Limb (tissue), 2 donors: ENCODE measurements at regions not wholly inside any gene's neighbourhood (a gene's known extent, or its start where the extent isn't known, plus 50 kb on each side); places are given as distances from the start of the nearest gene placed in this dataset.
"Not testable (repeated sequence)": the region's sequence is repeated elsewhere in the genome, so short reads cannot be mapped to it uniquely, and the experiment has no call there.

ENCODE experiments used
- DNase-seq, 2 donors: peaks; one replicate each; pipeline ENCODE4 v3.0.0-alpha.2; 2016; ENCODE audit errors: extremely low spot score in 2 of 2

DNA sequence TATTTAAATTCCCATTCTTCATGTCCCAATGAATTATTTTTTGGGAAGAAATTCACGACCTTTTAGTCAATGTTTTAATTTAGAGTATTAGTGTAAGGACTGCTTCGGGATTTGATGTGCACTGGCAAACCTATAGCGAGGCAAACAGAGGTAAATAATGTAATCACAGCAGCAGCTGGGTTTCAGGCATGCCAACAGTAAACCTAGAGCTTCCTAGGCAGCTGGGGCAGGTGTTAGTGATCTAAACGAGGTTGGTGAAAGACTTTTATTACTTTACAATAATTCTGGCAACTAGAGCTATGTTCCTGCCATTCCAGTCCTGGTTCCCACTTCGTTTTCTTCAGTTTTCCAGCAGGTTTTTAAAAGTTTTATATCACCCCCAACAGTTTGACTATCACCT is 1036.4 kb upstream of the FOXG1 start:
- no peak for DNase-seq

DNA sequence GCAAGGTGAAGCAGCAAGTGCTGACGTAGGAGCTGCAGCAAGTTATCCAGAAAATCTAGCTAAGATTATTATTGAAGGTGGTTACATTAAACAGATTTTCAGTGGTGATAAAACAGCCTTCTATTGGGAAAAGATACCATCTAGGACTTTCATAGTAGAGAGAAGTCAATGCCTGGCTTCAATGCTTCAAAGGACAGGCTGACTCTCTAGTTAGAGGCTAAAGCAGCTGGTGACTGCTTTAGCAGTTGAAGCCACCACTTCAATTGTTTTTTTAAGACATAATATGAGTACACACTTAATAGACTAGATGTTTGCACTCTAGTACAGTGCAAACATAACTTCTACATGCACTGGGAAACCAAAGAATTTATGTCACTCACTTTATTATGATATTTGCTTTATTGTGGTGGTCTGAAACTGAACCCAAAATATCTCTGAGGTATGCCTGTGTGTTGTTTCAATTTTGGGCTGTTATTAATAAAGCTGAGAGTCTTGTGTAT is 1026.9 kb upstream of the FOXG1 start:
- no peak for DNase-seq

DNA sequence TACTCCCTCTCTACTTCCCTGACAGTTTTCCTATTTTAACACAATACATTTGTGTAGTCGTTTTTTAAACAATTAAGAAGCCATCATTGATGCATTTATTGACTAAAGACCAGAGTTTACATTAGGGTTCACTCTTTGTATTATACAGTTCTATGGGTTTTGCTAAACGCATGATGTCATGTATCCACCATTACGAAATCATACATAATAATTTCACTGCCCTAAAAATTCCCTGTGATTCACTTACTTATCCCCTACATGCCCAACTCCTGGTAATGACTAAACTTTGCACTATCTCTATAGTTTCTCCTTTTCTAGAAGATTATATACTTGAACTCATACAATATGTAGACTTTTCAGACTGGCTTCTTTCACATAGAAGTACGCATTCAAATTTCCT is 1016.5 kb upstream of the FOXG1 start:
- DNase-seq, result no peak

DNA sequence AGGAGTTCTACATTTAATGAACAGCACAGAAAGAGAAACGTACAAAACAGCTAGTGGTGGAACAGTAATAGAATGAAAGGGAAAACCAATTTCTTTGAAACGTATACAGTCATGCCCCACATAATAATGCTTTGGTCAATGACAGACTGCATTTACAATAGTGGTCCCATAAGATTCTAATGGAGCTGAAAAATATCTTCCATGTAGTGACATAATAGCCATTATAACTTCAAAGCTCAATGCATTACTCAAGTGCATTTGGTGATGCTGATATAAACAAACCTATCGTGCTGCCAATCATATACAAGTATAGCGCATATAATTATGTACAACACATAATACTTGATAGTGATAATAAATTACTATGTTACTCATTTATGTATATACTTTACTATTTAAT is 1008.9 kb upstream of the FOXG1 start:
- DNase-seq, result not testable (repeated sequence)

DNA sequence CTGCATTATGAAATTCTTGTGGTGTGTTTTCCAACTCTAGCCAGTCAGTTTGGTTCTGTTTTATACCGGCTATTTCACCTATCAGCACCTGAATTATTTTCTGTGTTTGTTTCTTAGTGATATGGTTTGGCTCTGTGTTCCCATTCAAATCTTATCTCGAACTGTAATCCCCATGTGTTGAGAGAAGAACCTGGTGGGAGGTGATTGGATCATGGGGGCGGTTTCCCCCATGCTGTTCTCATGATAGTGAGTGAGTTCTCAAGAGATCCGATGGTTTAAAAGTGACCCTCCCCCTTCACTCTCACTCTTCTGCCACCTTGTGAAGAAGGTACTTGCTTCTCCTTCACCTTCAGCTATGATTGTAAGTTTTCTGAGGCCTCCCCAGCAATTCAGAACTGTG is 1006.2 kb upstream of the FOXG1 start:
- DNase-seq, result not testable (repeated sequence)

DNA sequence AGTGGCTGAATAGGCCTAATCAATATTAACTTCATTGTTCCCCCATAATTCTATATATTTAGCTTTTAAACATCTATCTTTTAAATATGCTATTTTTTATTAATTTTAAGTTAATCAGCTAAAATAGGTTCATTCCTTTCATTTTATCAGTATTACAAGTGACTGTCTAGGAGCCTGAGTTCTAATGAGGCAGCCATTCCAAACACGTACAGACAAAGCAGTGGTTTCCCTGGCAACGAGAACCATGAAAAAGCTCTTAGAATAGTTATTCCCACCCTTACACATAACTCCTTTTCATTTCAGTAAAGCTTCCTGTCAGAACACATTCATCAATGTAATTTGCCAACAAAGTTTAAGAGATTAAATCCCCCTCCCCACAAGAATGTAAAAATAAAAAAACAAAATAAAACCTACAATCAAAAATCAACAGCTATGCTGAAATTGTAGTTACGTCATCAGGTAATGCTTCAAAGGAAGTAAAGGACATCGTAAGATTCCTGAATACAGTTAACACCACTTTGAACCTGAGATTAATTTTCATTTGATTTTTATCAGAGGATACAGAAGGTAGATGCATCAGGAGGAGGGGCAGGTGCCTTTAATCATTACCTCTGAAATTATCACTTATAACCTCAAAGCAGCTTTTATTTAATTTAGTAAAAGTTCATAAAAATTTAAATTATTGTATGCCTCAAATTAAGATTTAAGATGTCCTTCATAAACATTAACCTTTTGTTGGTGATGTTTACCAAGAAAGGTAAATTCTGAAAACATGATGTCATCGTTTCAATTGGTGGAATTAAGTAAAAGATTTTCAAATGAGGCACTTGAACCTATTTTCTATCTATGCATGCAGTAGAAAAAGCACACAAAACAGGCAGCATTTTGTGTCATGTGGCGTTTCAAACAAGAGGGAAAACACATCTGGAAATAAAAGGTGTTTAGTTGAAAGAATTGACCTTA is 967.2 kb upstream of the FOXG1 start:
- not testable (repeated sequence) for DNase-seq

DNA sequence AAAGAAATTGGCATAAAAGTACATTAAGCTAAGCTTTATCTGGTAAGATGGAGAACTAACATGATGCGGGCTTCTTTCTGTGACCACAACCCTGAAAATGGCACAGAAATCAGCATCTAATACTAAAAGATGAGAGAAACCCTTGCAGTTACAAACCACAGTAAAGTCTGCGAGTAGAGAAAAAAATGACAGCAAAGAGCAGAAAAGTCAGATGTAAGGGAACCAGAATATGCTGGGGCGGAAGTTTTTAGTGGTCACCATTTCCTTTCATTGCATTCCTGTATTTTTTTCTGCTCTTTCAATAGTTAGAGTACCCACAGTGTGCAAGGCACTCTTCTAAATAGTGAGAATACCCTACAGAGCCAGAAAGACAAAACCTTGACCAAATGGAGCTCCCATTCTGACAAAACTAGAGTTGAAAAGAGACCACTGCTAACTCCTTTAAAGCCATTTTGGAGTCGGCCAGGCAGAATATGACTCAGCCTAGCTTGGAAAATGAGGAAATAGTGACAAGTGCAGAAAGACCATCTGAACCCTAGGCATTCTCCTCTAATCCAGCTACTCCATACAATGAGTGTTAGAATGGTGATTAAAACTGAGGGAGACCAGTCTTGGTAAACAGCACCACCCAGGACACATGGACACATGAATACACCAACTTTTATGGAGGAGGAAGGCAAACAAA is 948.7 kb upstream of the FOXG1 start:
- DNase-seq, result not testable (repeated sequence)

DNA sequence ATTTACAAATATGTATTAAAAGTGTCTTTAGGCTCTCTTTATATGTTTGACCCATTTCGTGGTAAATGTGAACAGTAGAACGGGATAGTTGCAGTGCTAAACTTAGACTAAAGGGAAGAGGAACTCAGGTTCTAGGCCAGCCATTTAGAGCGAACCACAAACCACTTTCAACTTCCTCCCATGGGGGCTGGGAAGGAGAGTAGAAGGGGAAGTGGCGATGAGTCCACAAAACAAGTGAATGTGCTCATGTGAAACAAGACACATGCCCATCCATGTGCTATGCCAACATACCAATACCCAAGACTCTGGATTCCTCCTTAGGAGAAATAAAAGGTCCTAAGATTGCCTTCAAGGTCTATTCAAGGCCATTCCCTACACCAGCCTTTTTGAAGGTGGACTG is 940.4 kb upstream of the FOXG1 start:
- not testable (repeated sequence) for DNase-seq

DNA sequence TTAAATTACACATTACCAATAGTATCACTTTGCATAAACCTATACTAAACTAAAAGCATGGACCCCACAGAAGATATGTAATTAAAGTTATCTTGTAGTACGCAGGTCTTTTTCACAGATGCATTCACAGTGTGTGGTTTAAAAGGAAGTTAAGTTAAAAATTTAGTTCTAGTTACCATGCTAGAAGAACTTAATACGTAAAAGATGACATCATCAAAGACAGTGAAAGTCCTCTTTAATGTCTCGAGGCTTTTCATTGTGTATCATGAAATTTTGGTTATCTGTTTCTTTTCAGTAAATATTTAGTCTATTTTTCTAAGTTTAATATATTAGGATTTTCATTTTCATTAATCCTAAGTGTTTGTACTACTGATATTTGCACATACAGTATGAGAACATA is 934.6 kb upstream of the FOXG1 start:
- DNase-seq, result not testable (repeated sequence)

DNA sequence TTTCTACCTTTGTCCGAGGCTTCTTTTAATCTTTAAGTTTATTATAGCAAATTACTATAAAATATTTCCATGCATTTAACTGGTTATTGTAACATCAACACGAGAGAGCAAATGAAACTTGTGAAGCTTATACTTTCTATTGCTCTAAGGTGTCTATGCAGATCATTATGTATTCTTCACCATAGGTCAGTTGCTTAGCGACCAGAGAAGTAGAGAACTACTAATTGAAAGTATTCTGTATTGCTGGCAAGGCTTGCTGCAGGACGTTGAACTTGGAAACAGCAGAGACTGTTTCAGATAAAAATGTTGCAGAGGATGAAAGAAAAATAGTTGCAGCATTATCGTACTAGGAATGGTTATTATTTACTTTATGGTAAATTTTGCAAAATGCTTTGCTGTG is 933.6 kb upstream of the FOXG1 start:
- not testable (repeated sequence) for DNase-seq

DNA sequence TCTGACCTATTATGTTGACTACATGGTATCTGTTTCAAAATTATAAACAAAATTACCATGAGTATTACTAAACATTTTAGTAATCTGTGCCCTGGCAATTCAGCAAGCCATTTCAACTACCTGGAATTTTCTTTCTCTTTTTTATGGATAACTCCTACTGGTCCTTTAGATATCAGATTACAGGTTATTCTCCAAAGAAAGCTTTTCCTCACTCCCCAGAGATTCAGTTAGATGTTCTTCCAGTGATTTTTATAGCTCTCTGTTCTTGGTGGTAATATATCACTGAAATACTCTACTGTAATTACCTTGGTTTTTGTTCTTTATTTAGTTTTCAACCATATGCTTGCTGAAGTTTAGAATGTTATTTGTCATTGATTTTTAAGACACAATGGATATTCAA is 930.2 kb upstream of the FOXG1 start:
- no peak for DNase-seq

DNA sequence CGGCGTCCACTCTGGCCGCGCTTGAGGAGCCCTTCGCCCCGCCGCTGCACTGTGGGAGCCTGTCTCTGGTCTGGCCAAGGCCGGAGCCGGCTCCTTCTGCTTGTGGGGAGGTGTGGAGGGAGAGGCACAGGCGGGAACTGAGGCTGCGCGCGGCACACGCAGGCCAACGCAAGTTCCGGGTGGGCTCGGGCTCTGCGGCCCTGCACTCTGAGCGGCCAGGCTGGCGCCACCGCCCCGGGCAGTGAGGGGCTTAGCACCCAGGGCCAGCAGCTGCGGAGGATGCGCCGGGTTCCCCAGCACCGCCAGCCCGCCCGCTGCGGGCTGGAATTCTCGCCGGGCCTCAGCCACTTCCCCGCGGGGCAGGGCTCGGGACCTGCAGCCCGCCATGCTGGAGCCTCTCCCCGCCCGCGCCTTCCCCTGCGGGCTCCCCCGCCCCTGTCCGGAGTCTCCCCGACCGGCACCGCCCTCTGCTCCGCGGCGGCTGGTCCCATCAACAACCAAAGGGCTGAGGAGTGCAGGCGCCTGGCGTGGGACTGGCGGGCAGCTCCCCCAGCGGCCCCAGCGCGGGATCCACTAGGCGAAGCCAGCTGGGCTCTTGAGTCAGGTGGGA is 921.2 kb upstream of the FOXG1 start:
- DNase-seq, result no peak

DNA sequence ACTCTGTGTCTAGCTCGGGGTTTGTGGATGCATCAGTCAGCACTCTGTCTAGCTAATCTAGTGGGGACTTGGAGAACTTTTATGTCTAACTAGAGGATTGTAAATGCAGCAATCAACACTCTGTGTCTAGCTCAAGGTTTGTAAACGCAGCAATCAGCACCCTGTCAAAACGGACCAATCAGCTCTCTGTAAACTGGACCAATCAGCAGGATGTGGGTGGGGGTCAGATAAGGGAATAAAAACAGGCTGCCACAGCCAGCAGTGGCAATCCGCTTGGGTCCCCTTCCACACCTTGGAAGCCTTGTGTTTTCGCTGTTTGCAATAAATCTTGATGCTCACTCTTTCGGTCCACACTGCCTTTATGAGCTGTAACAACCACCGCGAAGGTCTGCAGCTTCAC is 920.7 kb upstream of the FOXG1 start:
- no peak for DNase-seq

DNA sequence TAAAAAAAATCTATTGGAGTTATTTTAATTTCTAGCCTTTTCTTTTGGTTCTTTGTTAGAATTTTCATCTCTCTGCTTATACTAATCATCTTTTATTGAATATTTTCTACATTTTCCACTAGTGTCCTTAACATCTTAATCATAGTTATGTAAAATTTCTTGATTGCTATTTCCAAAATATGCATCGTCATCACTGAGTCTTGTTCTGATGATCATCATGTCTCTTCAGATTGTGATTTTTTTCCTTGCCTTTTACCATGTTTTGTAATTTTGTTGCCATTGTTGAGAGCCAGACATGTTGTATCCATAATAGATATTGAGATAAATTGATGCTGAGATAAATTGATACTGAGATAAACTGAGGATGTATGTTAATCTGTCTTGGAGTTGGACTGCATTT is 919.1 kb upstream of the FOXG1 start:
- not testable (repeated sequence) for DNase-seq

DNA sequence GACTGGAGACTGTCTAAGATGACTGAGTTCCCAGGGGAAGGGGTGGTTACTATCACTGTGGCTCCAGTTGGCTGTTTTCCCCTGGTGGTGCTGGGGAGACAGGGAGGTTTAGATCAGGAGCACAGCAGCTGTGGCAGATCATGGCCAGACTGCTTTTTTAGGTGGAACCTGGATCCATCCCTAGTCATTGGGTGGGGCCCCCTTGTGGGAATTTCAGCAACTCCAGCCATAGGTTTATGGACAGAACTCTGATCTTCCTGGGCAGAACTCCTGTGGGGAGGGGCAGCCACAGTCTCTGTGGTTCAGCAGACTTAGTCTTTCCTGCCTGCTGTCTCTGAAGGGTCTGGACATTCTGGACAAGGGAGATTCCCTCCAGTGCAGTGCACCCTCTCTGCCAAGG is 917.4 kb upstream of the FOXG1 start:
- not testable (repeated sequence) for DNase-seq

DNA sequence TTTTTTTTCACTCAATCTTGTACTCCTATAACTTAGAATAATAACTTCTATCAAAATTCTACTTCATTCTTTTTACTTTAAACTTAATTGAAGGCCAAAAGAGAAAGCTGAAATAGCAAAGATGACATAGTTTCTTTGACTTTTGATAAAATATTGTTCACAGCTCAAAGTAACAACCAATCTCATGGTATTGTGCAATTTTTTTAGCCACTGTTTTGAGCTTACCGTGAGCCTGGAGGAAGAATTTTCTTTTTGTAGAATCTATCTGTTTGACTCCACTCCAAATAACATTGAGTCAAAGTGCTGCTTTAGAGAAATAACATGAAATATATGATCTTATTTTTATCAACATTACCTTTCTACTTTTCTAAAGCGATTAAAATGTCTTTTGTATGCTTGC is 903.9 kb upstream of the FOXG1 start:
- DNase-seq, result no peak

DNA sequence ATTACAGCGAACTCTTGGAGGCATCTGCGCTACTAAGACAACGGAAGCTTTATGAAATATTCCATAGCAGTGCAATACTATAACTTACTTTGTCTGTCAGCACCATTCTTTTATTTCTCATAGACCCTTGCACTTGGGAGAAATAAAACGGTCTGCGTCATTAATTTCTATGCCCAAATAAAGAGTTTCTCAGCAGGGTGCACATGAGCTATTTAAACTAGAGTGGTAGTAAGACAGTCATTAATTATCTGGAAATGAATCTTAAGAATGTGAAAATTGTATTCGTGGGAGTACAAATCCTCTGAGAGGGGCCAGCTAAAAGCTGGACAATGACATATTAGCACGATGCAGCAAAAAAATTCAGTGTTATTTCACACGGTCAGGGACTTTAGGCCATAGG is 903.4 kb upstream of the FOXG1 start:
- DNase-seq, result no peak

DNA sequence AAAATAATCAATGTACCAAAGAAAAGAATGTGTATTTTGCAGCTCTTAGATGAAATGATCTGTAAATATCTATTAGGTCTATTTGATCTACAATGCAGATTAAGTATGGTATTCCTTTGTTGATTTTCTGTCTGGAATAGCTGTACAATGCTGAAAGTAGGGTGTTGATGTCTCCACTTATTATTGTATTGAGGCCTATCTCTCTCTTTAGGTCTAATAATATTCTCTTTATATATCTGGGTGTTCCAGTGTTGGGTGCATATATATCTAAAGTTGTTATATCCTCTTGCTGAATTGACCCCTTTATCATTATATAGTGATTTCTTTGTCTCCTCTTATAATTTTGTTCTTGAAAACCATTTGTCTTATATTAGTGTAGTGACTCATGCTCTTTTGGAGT is 885.5 kb upstream of the FOXG1 start:
- DNase-seq, result no peak

DNA sequence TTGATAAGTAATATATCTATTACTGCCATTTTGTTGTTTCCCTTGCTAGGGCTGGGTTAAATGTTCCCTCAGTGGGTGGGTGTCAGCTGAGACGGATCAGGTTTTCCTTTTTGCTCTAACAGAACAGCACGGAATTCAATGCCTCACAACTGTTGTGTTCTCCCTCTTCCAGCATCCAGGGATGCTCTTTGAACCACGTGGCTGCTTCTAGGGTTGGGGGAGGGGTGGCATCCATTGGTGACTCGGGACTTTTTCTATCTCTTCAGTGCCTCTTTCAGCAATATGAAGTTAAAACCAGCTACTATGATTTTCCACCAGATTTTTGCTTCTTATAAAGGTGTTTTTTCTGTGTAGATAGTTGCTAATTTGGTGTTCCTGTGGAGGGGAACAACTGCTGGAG is 884.9 kb upstream of the FOXG1 start:
- DNase-seq, result no peak

DNA sequence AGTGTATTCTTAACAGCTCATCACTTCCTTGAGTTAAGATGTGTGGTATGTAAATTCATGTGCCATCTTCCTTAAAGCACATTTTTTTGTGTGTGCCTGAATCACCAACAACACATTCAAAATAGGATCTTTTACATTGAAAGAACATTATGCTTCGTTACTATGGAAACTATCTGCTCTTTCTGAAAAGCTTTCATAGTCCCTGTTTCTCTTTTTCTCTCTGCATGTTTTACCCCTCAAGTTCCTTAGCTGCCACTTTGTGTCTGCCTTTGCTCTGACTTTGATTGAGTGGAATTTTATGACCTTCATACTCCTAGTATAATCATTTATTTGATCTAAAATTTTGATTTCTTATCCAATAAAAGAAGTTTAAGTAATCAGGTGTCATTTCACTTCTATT is 880.3 kb upstream of the FOXG1 start:
- DNase-seq, result no peak

DNA sequence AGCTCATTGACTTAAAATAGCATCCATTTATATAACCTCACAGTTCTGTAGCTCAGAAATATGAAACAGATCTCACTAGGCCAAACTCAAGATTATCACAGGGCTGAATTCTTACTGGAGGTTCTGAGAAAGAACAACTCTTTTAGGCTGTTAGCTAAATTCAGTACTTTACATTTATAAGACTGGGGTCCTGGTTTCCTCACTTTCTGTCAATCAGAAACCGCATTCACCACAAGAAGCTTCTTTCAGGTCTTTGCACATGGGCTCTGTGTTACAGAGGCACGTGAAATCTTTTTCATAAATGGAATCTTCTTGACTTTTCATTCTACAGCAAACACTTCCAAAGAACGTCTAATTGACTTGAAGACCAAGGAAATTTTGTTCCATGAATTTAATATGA is 876.3 kb upstream of the FOXG1 start:
- no peak for DNase-seq

DNA sequence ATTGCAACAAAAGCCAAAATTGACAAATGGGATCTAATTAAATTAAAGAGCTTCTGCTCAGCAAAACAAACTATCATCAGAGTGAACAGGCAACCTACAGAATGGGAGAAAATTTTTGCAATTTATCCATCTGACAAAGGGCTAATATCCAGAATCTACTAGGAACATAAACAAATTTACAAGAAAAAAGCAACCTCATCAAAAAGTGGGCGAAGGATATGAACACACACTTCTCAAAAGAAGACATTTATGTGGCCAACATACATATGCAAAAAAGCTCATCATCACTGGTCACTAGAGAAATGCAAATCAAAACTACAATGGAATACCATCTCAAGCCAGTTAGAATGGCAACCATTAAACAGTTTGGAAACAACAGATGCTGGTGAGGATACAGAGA is 858.1 kb upstream of the FOXG1 start:
- not testable (repeated sequence) for DNase-seq
